Right lobe of liver (tissue), 6 donors: ENCODE measurements at regions not wholly inside any gene's neighbourhood (a gene's known extent, or its start where the extent isn't known, plus 50 kb on each side); places are given as distances from the start of the nearest gene placed in this dataset.

Experiments used
- ATAC-seq, 4 donors: fragments of 200-7000 bp; cut with Tn5 transposase; one replicate each; pipeline ENCODE4 v1.9.1; 2020; ENCODE audit warnings: mild to moderate bottlenecking in 4 of 4, moderate library complexity in 4 of 4
- DNase-seq, 3 donors: peaks; one replicate each; pipeline ENCODE4 v3.0.0-alpha.2; 2020
- H3K27ac ChIP-seq, 3 donors: fragments of 200-600 bp; one replicate each; pipeline ENCODE4 v1.8.0; 2022
- H3K27me3 ChIP-seq, 2 donors: fragments of 200-600 bp; one replicate each; pipeline ENCODE4 v1.8.0; 2022
- H3K36me3 ChIP-seq, 4 donors: fragments of 200-600 bp; sonication (generic) in 1 of 4; one replicate each; pipeline versions ENCODE4 v1.5.1 to v1.8.0; 2017 to 2022; ENCODE audit warnings: control low read depth in 1 of 4
- H3K4me1 ChIP-seq, 4 donors: fragments of 200-600 bp; sonication (generic) in 1 of 4; one replicate each; pipeline versions ENCODE4 v1.5.1 to v1.8.0; 2017 to 2022; ENCODE audit warnings: control low read depth in 1 of 4
- H3K4me3 ChIP-seq, 3 donors: fragments of 200-600 bp; one replicate each; pipeline ENCODE4 v1.8.0; 2022
- H3K9me3 ChIP-seq, 4 donors: fragments of 200-600 bp; sonication (generic) in 1 of 4; one replicate each; pipeline versions ENCODE4 v1.5.1 to v1.8.0; 2017 to 2022; ENCODE audit warnings: control low read depth in 1 of 4
- CTCF ChIP-seq, 4 donors: fragments of 200-600 bp in 3 of 4; fragments of 450-650 bp in 1 of 4; IDR thresholded peaks; one replicate each; pipeline versions ENCODE4 v1.5.1 to v1.8.0; 2016 to 2022; ENCODE audit warnings: antibody characterized with exemption in 4 of 4, mild to moderate bottlenecking in 2 of 4
- WGBS: methylation state at CpG from one replicate; pipeline ENCODE4 v1.1.6; 2018; ENCODE audit warnings: low coverage, low lambda C conversion rate; ENCODE audit not compliant: insufficient coverage; ENCODE audit errors: missing lambda C conversion rate; 5-methylcytosine and 5-hydroxymethylcytosine counted together
- intact Hi-C, 2 donors: fragments of 100-400 bp; cut with DNase I; formaldehyde crosslinking; loops; one replicate each; pipeline versions ENCODE4 v1.11.2 to v1.14.1; 2022
- donor health status: DM: no; HTN: yes; CAD: no.
- donor health status: DM: no; HTN: no; CAD: no.
- donor health status: DM: no; HTN: no; CAD: no.
- donor health status: DM: no; HTN: yes; CAD: no.
- donor health status: DM: no; HTN: yes; CAD: no.

- WGBS, result 85% methylated on average over 2 of the region's 2 CpGs
- ATAC-seq, result no peak
- H3K27me3 ChIP-seq, result no peaks in the 10 kb centered on the region
- H3K36me3 ChIP-seq, result no peaks in the 10 kb centered on the region
- H3K4me3 ChIP-seq, result no peak overlapping the region
- no peak for TF ChIP-seq CTCF (IDR thresholded peaks at IDR 0.05)
- no peak overlapping the region for H3K27ac ChIP-seq
- H3K4me1 ChIP-seq, result no peaks in the 10 kb centered on the region
- intact Hi-C loops, result no loop called here
- DNase-seq, result no peak
- no peaks in the 10 kb centered on the region for H3K9me3 ChIP-seq
Observed at GRCh38 chr1:168643152-168643551, 66.7 kb downstream of the XCL1 start.
